ENCODE measurements at regions not wholly inside any gene's neighbourhood (a gene's known extent, or its start where the extent isn't known, plus 50 kb on each side); places are given as distances from the start of the nearest gene placed in this dataset.

DNA sequence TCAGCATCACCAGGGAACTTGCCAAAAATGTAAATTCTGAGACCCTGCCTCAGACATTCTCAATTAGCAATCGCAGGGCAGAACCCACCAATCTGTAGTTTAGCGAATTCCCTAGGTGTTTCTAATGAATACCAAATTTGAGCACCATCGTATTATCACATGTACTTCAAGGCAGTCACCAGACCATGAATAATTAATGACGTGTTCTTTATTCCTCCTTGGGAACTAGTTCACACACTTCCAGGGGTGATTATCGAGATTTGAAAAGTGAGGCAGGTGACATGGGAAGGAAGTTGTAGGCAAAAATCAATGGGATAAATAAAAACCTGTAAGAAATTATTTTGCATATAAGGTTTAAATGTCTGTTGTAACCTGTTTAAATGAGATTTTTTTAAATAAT lies 102.5 kb upstream of the CRIM1 start:
- peaks cover 58% of the 10 kb centered on the region for H3K27me3 ChIP-seq (ENCODE audit: low read length)
- no peak overlapping the region for H3K4me2 ChIP-seq (ENCODE audit: low read length)
- no peak overlapping the region for H3K9ac ChIP-seq (ENCODE audit: low read length)
- CTCF ChIA-PET = no interaction called here
- H3K9me2 ChIP-seq (replicated peaks; ENCODE audit: low read length) = no peaks in the 10 kb centered on the region
- no peak overlapping the region for H3K4me3 ChIP-seq (ENCODE audit: low read length)
- TF ChIP-seq EZH2phosphoT487 (IDR thresholded peaks at IDR 0.05; ENCODE audit: borderline replicate concordance, low read length) (no peak), EZH2 (IDR thresholded peaks at IDR 0.05; ENCODE audit: low read length, unreplicated experiment) (no peak)
- TF ChIP-seq, protein P1, sequence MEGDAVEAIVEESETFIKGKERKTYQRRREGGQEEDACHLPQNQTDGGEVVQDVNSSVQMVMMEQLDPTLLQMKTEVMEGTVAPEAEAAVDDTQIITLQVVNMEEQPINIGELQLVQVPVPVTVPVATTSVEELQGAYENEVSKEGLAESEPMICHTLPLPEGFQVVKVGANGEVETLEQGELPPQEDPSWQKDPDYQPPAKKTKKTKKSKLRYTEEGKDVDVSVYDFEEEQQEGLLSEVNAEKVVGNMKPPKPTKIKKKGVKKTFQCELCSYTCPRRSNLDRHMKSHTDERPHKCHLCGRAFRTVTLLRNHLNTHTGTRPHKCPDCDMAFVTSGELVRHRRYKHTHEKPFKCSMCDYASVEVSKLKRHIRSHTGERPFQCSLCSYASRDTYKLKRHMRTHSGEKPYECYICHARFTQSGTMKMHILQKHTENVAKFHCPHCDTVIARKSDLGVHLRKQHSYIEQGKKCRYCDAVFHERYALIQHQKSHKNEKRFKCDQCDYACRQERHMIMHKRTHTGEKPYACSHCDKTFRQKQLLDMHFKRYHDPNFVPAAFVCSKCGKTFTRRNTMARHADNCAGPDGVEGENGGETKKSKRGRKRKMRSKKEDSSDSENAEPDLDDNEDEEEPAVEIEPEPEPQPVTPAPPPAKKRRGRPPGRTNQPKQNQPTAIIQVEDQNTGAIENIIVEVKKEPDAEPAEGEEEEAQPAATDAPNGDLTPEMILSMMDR (conservative IDR thresholded peaks at IDR 0.05; ENCODE audit: low read depth, low read length) = no peak
- BruUV-seq (replicated peaks) = no TSS peak
- intact Hi-C loops (cut with micrococcal nuclease) = no loop called here
- H2AFZ ChIP-seq (ENCODE audit: low read length) = no peak overlapping the region
- no peaks in the 10 kb centered on the region for H3K36me3 ChIP-seq (ENCODE audit: low read depth, low read length)
- DNase-seq (no peak), ATAC-seq (no peak)
- H3K79me2 ChIP-seq (ENCODE audit: low read length) = no peaks in the 10 kb centered on the region
- POLR2A ChIA-PET (ENCODE audit: unreplicated experiment) = no interaction called here
- no peaks in the 10 kb centered on the region for H3K9me3 ChIP-seq (ENCODE audit: low read length)
- H3F3A ChIP-seq (ENCODE audit: low read length, unreplicated experiment) = no peaks in the 10 kb centered on the region
- H3K4me1 ChIP-seq (ENCODE audit: insufficient read depth, low read length) = no peaks in the 10 kb centered on the region
- no peak overlapping the region for H3K27ac ChIP-seq (ENCODE audit: low read length)
- H4K20me1 ChIP-seq (ENCODE audit: low read length) = no peaks in the 10 kb centered on the region

DNA sequence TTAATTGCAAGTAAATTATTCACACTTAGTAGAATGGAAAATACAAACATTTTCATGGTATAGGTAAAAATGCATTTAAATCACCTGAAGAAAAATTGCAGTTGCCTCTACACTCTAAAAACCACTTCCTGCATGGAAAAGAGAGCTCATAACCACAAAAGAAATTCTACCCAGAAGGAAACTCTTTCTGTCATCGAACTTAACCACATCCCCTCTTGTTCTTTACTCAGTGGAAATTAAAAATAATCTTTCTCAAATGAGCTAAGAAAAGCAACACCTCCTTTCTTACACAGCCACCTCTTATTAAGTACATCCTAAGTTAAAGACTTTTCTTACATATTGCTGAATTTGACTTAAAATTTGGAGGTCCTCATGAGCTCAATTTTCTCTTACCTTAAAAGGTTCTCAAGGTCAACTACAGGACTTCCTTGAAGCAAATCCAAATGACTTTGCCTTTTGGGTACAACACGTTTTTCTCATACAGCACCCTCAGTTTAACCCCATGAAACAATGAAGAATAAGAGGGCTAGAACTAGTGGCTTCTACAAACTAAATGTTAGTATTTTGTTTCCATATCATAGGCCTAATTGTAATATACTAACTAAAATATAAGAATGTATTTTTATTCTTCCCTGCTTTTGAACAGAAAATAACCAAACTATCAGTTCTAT lies 109.1 kb upstream of the CRIM1 start:
- Histone ChIP-seq H3K9me3 (ENCODE audit: low read length) (no peaks in the 10 kb centered on the region), H2AFZ (ENCODE audit: low read length) (no peak overlapping the region), H3K4me2 (ENCODE audit: low read length) (no peak overlapping the region), H3K9me2 (replicated peaks; ENCODE audit: low read length) (no peaks in the 10 kb centered on the region), H3K36me3 (ENCODE audit: low read depth, low read length) (no peaks in the 10 kb centered on the region), H3F3A (ENCODE audit: low read length, unreplicated experiment) (no peaks in the 10 kb centered on the region), H4K20me1 (ENCODE audit: low read length) (no peaks in the 10 kb centered on the region), H3K4me1 (ENCODE audit: insufficient read depth, low read length) (no peaks in the 10 kb centered on the region), H3K9ac (ENCODE audit: low read length) (no peak overlapping the region), H3K4me3 (ENCODE audit: low read length) (no peak overlapping the region), H3K79me2 (ENCODE audit: low read length) (no peaks in the 10 kb centered on the region), H3K27me3 (ENCODE audit: low read length) (peaks cover 30% of the 10 kb centered on the region), H3K27ac (ENCODE audit: low read length) (no peak overlapping the region)
- BruUV-seq (replicated peaks) = no TSS peak
- ATAC-seq (no peak), DNase-seq (no peak)
- ChIA-PET CTCF (no interaction called here), POLR2A (ENCODE audit: unreplicated experiment) (no interaction called here)
- TF ChIP-seq EZH2 (IDR thresholded peaks at IDR 0.05; ENCODE audit: low read length, unreplicated experiment) (no peak), EZH2phosphoT487 (IDR thresholded peaks at IDR 0.05; ENCODE audit: borderline replicate concordance, low read length) (no peak)
- TF ChIP-seq, protein P1 (conservative IDR thresholded peaks at IDR 0.05; ENCODE audit: low read depth, low read length) = no peak
- intact Hi-C loops (cut with micrococcal nuclease) = no loop called here

DNA sequence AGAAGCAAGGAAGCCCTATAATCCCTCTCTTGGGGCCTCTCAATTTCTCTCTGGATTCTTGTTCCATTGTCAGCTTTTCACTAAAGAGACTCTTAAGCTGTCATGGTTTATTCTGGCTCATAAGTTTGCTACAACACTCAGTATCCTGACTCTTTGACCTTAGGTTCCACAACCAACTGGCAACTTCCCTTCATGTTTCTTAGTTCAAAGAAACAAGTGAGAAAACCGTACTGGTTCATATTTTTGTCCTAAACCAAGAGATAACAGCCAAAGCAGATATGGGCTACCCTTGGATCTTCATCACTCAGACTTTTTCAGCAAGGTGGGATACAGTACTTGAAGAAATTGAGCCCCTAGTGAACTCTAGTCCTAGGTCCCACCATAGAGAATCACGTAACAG lies 109.9 kb upstream of the CRIM1 start:
- no peaks in the 10 kb centered on the region for H3K9me2 ChIP-seq (replicated peaks; ENCODE audit: low read length)
- ATAC-seq (no peak), DNase-seq (no peak)
- peaks cover 32% of the 10 kb centered on the region for H3K27me3 ChIP-seq (ENCODE audit: low read length)
- H3K27ac ChIP-seq (ENCODE audit: low read length) = no peak overlapping the region
- no peaks in the 10 kb centered on the region for H3K4me1 ChIP-seq (ENCODE audit: insufficient read depth, low read length)
- no peak overlapping the region for H3K9ac ChIP-seq (ENCODE audit: low read length)
- no peak overlapping the region for H3K4me2 ChIP-seq (ENCODE audit: low read length)
- H3K4me3 ChIP-seq (ENCODE audit: low read length) = no peak overlapping the region
- BruUV-seq (replicated peaks) = no TSS peak
- no peaks in the 10 kb centered on the region for H3K36me3 ChIP-seq (ENCODE audit: low read depth, low read length)
- H3K79me2 ChIP-seq (ENCODE audit: low read length) = no peaks in the 10 kb centered on the region
- H3F3A ChIP-seq (ENCODE audit: low read length, unreplicated experiment) = no peaks in the 10 kb centered on the region
- no peak for TF ChIP-seq EZH2phosphoT487 (IDR thresholded peaks at IDR 0.05; ENCODE audit: borderline replicate concordance, low read length)
- no peak for TF ChIP-seq EZH2 (IDR thresholded peaks at IDR 0.05; ENCODE audit: low read length, unreplicated experiment)
- TF ChIP-seq, protein P1 (conservative IDR thresholded peaks at IDR 0.05; ENCODE audit: low read depth, low read length) = no peak
- no peak overlapping the region for H2AFZ ChIP-seq (ENCODE audit: low read length)
- no peaks in the 10 kb centered on the region for H4K20me1 ChIP-seq (ENCODE audit: low read length)
- H3K9me3 ChIP-seq (ENCODE audit: low read length) = no peaks in the 10 kb centered on the region
- intact Hi-C loops (cut with micrococcal nuclease) = no loop called here
- POLR2A ChIA-PET (ENCODE audit: unreplicated experiment) = no interaction called here
- CTCF ChIA-PET = no interaction called here
